H7 (cell line): ENCODE measurements at regions not wholly inside any gene's neighbourhood (a gene's known extent, or its start where the extent isn't known, plus 50 kb on each side); places are given as distances from the start of the nearest gene placed in this dataset.
"Not testable (repeated sequence)": the region's sequence is repeated elsewhere in the genome, so short reads cannot be mapped to it uniquely, and the experiment has no call there.

Experiments
- DNase-seq: peaks from one replicate; pipeline ENCODE4 v3.0.0; 2012
- H3K27me3 ChIP-seq: 2 replicates; pipeline ENCODE4 v1.6.0; 2011; ENCODE audit warnings: mild to moderate bottlenecking, low read length; ENCODE audit not compliant: control insufficient read depth, insufficient read depth
- H3K36me3 ChIP-seq: replicated peaks from 2 replicates; pipeline ENCODE4 v1.5.1; 2011; ENCODE audit warnings: low read length; ENCODE audit not compliant: control insufficient read depth, insufficient read depth
- H3K4me3 ChIP-seq: 2 replicates; pipeline ENCODE4 v1.5.1; 2011; ENCODE audit warnings: low read depth, mild to moderate bottlenecking, control low read depth, low read length, moderate library complexity; ENCODE audit not compliant: insufficient read depth

- no peak for DNase-seq
- H3K4me3 ChIP-seq, result no peak overlapping the region
- H3K36me3 ChIP-seq, result no peaks in the 10 kb centered on the region
- no peaks in the 10 kb centered on the region for H3K27me3 ChIP-seq
Observed at GRCh38 chr6:121653624-121654008, 218.2 kb downstream of the GJA1 start.

- Histone ChIP-seq H3K36me3 (no peaks in the 10 kb centered on the region), H3K4me3 (no peak overlapping the region), H3K27me3 (no peaks in the 10 kb centered on the region)
- DNase-seq, result no peak
Observed at GRCh38 chr6:121657972-121658371, 222.5 kb downstream of the GJA1 start.

GRCh38 chr6:121660277-121660676 lies 224.8 kb downstream of the GJA1 start:
- Histone ChIP-seq H3K4me3 (no peak overlapping the region), H3K27me3 (no peaks in the 10 kb centered on the region), H3K36me3 (no peaks in the 10 kb centered on the region)
- no peak for DNase-seq

- Histone ChIP-seq H3K4me3 (no peak overlapping the region), H3K27me3 (no peaks in the 10 kb centered on the region), H3K36me3 (no peaks in the 10 kb centered on the region)
- DNase-seq, result no peak
Observed at GRCh38 chr6:121663292-121663810, 227.9 kb downstream of the GJA1 start.

GRCh38 chr6:121664158-121664557 lies 228.7 kb downstream of the GJA1 start:
- no peaks in the 10 kb centered on the region for H3K27me3 ChIP-seq
- no peak overlapping the region for H3K4me3 ChIP-seq
- DNase-seq, result no peak
- H3K36me3 ChIP-seq, result no peaks in the 10 kb centered on the region

GRCh38 chr6:121666814-121667213 lies 231.4 kb downstream of the GJA1 start:
- H3K27me3 ChIP-seq, result no peaks in the 10 kb centered on the region
- no peaks in the 10 kb centered on the region for H3K36me3 ChIP-seq
- H3K4me3 ChIP-seq, result no peak overlapping the region
- DNase-seq, result no peak

GRCh38 chr6:121668259-121668658 lies 232.8 kb downstream of the GJA1 start:
- Histone ChIP-seq H3K36me3 (no peaks in the 10 kb centered on the region), H3K4me3 (no peak overlapping the region), H3K27me3 (no peaks in the 10 kb centered on the region)
- DNase-seq, result no peak

GRCh38 chr6:121670511-121670910 lies 235.1 kb downstream of the GJA1 start:
- no peak for DNase-seq
- no peaks in the 10 kb centered on the region for H3K36me3 ChIP-seq
- no peaks in the 10 kb centered on the region for H3K27me3 ChIP-seq
- no peak overlapping the region for H3K4me3 ChIP-seq

- no peaks in the 10 kb centered on the region for H3K27me3 ChIP-seq
- H3K4me3 ChIP-seq, result no peak overlapping the region
- no peak for DNase-seq
- no peaks in the 10 kb centered on the region for H3K36me3 ChIP-seq
Observed at GRCh38 chr6:121677571-121677970, 242.1 kb downstream of the GJA1 start.

GRCh38 chr6:121678245-121678644 lies 242.8 kb downstream of the GJA1 start:
- H3K36me3 ChIP-seq, result no peaks in the 10 kb centered on the region
- DNase-seq, result no peak
- no peaks in the 10 kb centered on the region for H3K27me3 ChIP-seq
- H3K4me3 ChIP-seq, result no peak overlapping the region

GRCh38 chr6:121680058-121680457 lies 244.6 kb downstream of the GJA1 start:
- no peak overlapping the region for H3K4me3 ChIP-seq
- no peaks in the 10 kb centered on the region for H3K36me3 ChIP-seq
- no peaks in the 10 kb centered on the region for H3K27me3 ChIP-seq
- DNase-seq, result no peak

- Histone ChIP-seq H3K36me3 (no peaks in the 10 kb centered on the region), H3K27me3 (no peaks in the 10 kb centered on the region), H3K4me3 (no peak overlapping the region)
- DNase-seq, result no peak
Observed at GRCh38 chr6:121682666-121683065, 247.2 kb downstream of the GJA1 start.

GRCh38 chr6:121685806-121686205 lies 250.4 kb downstream of the GJA1 start:
- H3K27me3 ChIP-seq, H3K36me3 ChIP-seq, H3K4me3 ChIP-seq, DNase-seq: not testable (repeated sequence)

- no peak for DNase-seq
- no peaks in the 10 kb centered on the region for H3K36me3 ChIP-seq
- no peaks in the 10 kb centered on the region for H3K27me3 ChIP-seq
- peak overlapping the region; percentile 24 for H3K4me3 ChIP-seq
Observed at GRCh38 chr6:121686611-121687023, 251.2 kb downstream of the GJA1 start.

- Histone ChIP-seq H3K4me3 (no peak overlapping the region), H3K27me3 (no peaks in the 10 kb centered on the region), H3K36me3 (no peaks in the 10 kb centered on the region)
- DNase-seq, result no peak
Observed at GRCh38 chr6:121688974-121689373, 253.5 kb downstream of the GJA1 start.

GRCh38 chr6:121691126-121691551 lies 255.7 kb downstream of the GJA1 start:
- no peak overlapping the region for H3K4me3 ChIP-seq
- no peaks in the 10 kb centered on the region for H3K27me3 ChIP-seq
- DNase-seq, result no peak
- no peaks in the 10 kb centered on the region for H3K36me3 ChIP-seq
